AG09309 (cell line): ENCODE measurements at regions not wholly inside any gene's neighbourhood (a gene's known extent, or its start where the extent isn't known, plus 50 kb on each side); places are given as distances from the start of the nearest gene placed in this dataset.

Experiments used
- DNase-seq: peaks from one replicate; pipeline ENCODE4 v3.0.0-alpha.2; 2010; ENCODE audit warnings: low read depth
- H3K4me3 ChIP-seq: 2 replicates; pipeline ENCODE4 v1.5.1; 2011; ENCODE audit warnings: mild to moderate bottlenecking, low read depth, low read length, moderate library complexity; ENCODE audit not compliant: control insufficient read depth
- CTCF ChIP-seq: IDR thresholded peaks from 2 replicates; pipeline ENCODE4 v1.5.1; 2011; ENCODE audit warnings: mild to moderate bottlenecking, low read depth, low read length, inconsistent platforms; ENCODE audit not compliant: insufficient read depth, control insufficient read depth; ENCODE audit errors: missing control alignments

DNA sequence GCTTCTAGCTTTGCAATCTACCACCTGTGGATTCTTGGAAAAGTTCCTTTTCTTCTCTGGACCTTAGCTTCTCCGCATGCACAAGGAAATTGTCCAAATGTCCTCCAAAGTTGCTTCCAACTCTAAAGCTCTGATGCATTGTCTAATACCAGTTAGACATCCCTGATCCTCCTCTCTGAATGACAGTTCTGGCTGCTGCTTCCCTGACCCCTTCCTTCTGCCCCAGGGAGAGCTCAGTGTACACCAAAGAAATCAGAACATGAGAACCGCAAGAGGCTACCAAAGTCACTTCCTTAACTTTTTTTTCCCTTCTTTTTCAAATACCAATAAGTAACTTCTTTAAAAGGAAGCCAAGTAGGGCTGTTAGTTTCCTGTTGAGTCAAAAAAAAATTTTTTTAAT lies 79.7 kb upstream of the CES5A start:
- H3K4me3 ChIP-seq = no peak overlapping the region
- no peak for DNase-seq
- TF ChIP-seq CTCF = no peak

DNA sequence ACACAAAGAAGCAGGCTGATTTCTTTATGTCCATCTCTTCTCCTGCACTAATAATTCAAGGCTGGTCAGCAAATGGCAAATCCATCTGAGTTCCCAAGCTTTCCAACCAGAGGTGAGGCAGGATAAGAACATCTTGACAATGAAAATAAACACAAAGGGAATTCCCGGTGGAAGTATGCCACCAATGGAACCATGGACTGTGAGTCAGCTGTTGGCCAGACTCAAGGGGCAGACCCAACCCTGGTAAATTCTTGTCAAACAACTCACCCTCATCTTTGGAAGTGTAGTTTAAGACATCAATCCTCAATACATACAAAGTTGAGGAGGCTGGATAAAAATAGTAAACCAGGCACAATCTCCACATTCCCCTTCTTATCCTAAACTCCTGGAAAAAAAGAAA lies 74.3 kb upstream of the CES5A start:
- no peak for TF ChIP-seq CTCF
- no peak for DNase-seq
- H3K4me3 ChIP-seq = no peak overlapping the region

DNA sequence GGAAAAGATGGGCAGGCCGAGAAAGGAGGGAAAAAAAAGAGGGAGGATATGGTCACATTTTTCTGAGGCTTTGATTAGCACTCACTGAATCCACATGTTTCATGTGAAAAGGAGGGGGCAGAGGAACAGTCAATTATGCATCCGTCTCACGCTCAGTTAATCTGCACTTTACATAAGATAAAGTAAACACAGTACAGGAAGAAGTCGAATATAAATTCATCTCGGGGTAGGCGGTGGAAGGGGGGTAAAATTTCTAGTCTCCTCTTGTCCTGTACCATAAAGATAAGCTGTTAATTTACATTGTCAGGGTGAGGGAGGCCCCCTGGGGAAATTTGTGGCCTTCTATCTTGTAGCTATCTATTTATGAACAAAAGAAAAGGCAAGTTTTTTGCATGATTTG lies 73.1 kb upstream of the CES5A start:
- no peak overlapping the region for H3K4me3 ChIP-seq
- DNase-seq = no peak
- no peak for TF ChIP-seq CTCF

DNA sequence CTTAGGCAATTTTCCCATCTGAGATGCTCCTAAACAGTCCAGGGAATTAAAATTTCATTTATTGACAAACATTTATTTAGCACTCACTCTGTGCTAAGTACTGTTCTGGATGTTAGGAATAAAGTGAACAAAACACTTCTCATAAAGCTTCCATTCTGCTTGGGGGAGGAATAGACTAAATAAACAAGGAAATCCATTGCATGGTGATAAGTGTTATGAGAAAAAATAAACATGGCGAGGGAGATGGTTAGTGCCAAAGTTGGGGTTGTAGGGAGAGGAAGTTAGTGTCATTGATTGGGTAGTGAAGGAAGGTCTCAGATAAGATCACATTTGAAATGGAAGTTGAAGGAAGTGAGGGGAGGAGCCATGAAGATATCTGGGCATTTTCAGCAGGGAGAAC lies 72.2 kb upstream of the CES5A start:
- TF ChIP-seq CTCF = no peak
- no peak overlapping the region for H3K4me3 ChIP-seq
- DNase-seq = no peak

- no peak overlapping the region for H3K4me3 ChIP-seq
- peak; percentile 99 for TF ChIP-seq CTCF
- DNase-seq = no peak
Measured at GRCh38 chr16:55944377-55944802, 69.2 kb upstream of the CES5A start.

DNA sequence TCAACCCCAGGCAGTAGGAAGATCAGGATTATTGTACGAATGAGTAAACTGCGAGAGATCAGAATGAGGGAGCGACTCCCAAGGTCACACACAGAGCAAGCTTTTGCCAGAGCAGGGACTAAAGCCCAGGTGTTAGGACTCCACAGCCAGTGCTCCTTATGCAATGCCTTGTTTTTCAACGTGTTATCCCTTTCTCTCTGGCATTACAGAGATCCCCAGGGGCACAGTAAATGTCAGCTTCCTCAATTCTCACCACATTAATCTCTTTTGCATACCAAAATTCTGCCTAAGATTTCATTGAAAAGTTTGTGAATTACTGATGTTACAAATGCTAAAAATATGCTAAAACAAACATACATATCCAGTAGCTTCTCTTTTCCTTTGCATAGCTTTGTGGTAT lies 68.1 kb upstream of the CES5A start:
- H3K4me3 ChIP-seq = no peak overlapping the region
- TF ChIP-seq CTCF = no peak
- DNase-seq = no peak

- TF ChIP-seq CTCF = no peak
- H3K4me3 ChIP-seq = no peak overlapping the region
- DNase-seq = no peak
Measured at GRCh38 chr16:55942821-55943220, 67.6 kb upstream of the CES5A start.
